GM12878 (cell line): ENCODE measurements at regions not wholly inside any gene's neighbourhood (a gene's known extent, or its start where the extent isn't known, plus 50 kb on each side); places are given as distances from the start of the nearest gene placed in this dataset.

Source experiments
- ATAC-seq: fragments of 200-7000 bp; cut with Tn5 transposase; 3 replicates; pipeline ENCODE4 v1.9.1; 2020; ENCODE audit warnings: mild to moderate bottlenecking, moderate library complexity
- BruUV-seq: library from RNA; stranded (reverse); fragments of 400-500 nt; replicated peaks from 2 replicates; lab custom pipeline; 2021; lab: Mats Ljungman, UMichigan
- CTCF ChIA-PET: fragments of 300-600 bp; sonication (Branson Sonifier 250); formaldehyde crosslinking; extraction: SDS; loops from one replicate; lab custom pipeline; 2021; ENCODE audit warnings: inconsistent platforms; lab: Yijun Ruan, JAX
- POLR2A ChIA-PET: fragments of 350-600 bp; formaldehyde crosslinking; extraction: SDS; loops from one replicate; lab custom pipeline; 2021; ENCODE audit warnings: inconsistent platforms; lab: Charles Lee
- RAD21 ChIA-PET: fragments of 300-600 bp; sonication (Branson Sonifier 250); formaldehyde crosslinking; loops from one replicate; lab custom pipeline; 2023; ENCODE audit warnings: antibody characterized with exemption; ENCODE audit not compliant: unreplicated experiment; lab: Charles Lee
- SMC1A ChIA-PET: fragments of 300-600 bp; sonication (Branson Sonifier 250); formaldehyde crosslinking; loops from one replicate; lab custom pipeline; 2023; ENCODE audit not compliant: unreplicated experiment, uncharacterized antibody; lab: Charles Lee
- DNase-seq: peaks from one replicate; pipeline ENCODE4 v3.0.0-alpha.2; 2011; ENCODE audit warnings: low read depth, low spot score
- FAIRE-seq: peaks from 3 replicates; lab custom pipeline; 2011; peaks lifted over from hg19 to GRCh38; lab: Jason Lieb, UNC
- H2AFZ ChIP-seq: 2 replicates; pipeline ENCODE4 v1.6.0; 2011; ENCODE audit warnings: low read depth, low read length, control low read depth; ENCODE audit not compliant: control insufficient read depth
- H3K27ac ChIP-seq: 2 replicates; pipeline ENCODE4 v1.5.1; 2011; ENCODE audit warnings: control low read depth; ENCODE audit not compliant: control insufficient read depth, insufficient read depth
- H3K27me3 ChIP-seq, 2 experiments: replicated peaks in 1 of 2; 2 replicates each; pipeline versions ENCODE4 v1.6.0 to v1.6.1; 2011; ENCODE audit warnings: low read length in 1 of 2; ENCODE audit not compliant: control insufficient read depth in 2 of 2, insufficient read depth in 2 of 2
- H3K36me3 ChIP-seq, 2 experiments: 2 replicates each; pipeline ENCODE4 v1.5.1; 2011; ENCODE audit warnings: low read length in 1 of 2; ENCODE audit not compliant: control insufficient read depth in 2 of 2, insufficient read depth in 2 of 2
- H3K4me1 ChIP-seq: 2 replicates; pipeline ENCODE4 v1.6.1; 2011; ENCODE audit warnings: mild to moderate bottlenecking, low read length, moderate library complexity, mixed read lengths; ENCODE audit not compliant: control insufficient read depth, insufficient read depth
- H3K4me2 ChIP-seq: 2 replicates; pipeline ENCODE4 v1.6.0; 2011; ENCODE audit warnings: control low read depth; ENCODE audit not compliant: control insufficient read depth, insufficient read depth
- H3K4me3 ChIP-seq: fragments of 200-600 bp; sonication (generic); 2 replicates; pipeline ENCODE4 v1.5.1; 2016
- H3K79me2 ChIP-seq: 2 replicates; pipeline ENCODE4 v1.6.0; 2011; ENCODE audit warnings: low read length; ENCODE audit not compliant: control insufficient read depth, insufficient read depth
- H3K9ac ChIP-seq: 2 replicates; pipeline ENCODE4 v1.8.0; 2011; ENCODE audit warnings: low read length, control low read depth, mixed read lengths; ENCODE audit not compliant: control insufficient read depth, insufficient read depth
- H3K9me3 ChIP-seq: replicated peaks from 3 replicates; pipeline ENCODE4 v1.5.1; 2011; ENCODE audit warnings: mild to moderate bottlenecking, low read length; ENCODE audit not compliant: control insufficient read depth, insufficient read depth
- H4K20me1 ChIP-seq: 2 replicates; pipeline ENCODE4 v1.6.0; 2011; ENCODE audit not compliant: control insufficient read depth, insufficient read depth
- CBX5 ChIP-seq: sonication (generic); IDR thresholded peaks from 2 replicates; pipeline ENCODE4 v1.6.1; 2016; ENCODE audit warnings: low read depth, moderate library complexity, mild to moderate bottlenecking, inconsistent platforms
- CHD2 ChIP-seq: IDR thresholded peaks from 2 replicates; pipeline ENCODE4 v1.6.1; 2011; ENCODE audit warnings: low read depth, low read length, improper control_type of control experiment, borderline replicate concordance
- EED ChIP-seq: sonication (generic); IDR thresholded peaks from 2 replicates; pipeline ENCODE4 v1.6.1; 2016; ENCODE audit warnings: antibody characterized with exemption, low read depth
- ESRRA ChIP-seq: IDR thresholded peaks from 2 replicates; pipeline ENCODE4 v1.6.1; 2012; ENCODE audit warnings: mild to moderate bottlenecking, low read length, improper control_type of control experiment
- GATAD2B ChIP-seq: fragments of 450-650 bp; conservative IDR thresholded peaks from 2 replicates; pipeline ENCODE4 v1.6.1; 2017; ENCODE audit warnings: low read depth, mild to moderate bottlenecking, moderate library complexity
- HCFC1 ChIP-seq: fragments of 150-350 bp; IDR thresholded peaks from 2 replicates; pipeline ENCODE4 v1.6.1; 2014; ENCODE audit warnings: low read length
- HDAC6 ChIP-seq: fragments of 200-600 bp; sonication (generic); IDR thresholded peaks from one replicate; pipeline ENCODE4 v1.8.0; 2017; ENCODE audit warnings: antibody characterized with exemption; ENCODE audit not compliant: unreplicated experiment
- MEF2A ChIP-seq: IDR thresholded peaks from 2 replicates; pipeline ENCODE4 v1.6.1; 2011; ENCODE audit warnings: low read depth, mild to moderate bottlenecking, low read length, moderate library complexity; ENCODE audit not compliant: insufficient read depth
- MEF2B ChIP-seq: fragments of 450-650 bp; IDR thresholded peaks from 2 replicates; pipeline ENCODE4 v1.6.1; 2018; ENCODE audit warnings: mild to moderate bottlenecking, moderate library complexity; ENCODE audit not compliant: partially characterized antibody, poor library complexity, severe bottlenecking
- NBN ChIP-seq: fragments of 450-650 bp; IDR thresholded peaks from 2 replicates; pipeline ENCODE4 v1.6.1; 2016
- RCOR1 ChIP-seq: conservative IDR thresholded peaks from 2 replicates; pipeline ENCODE4 v1.6.1; 2012; ENCODE audit warnings: low read depth, low read length, improper control_type of control experiment
- WGBS: methylation state at CpG from one replicate; pipeline ENCODE4 v1.1.6; 2016; ENCODE audit warnings: low lambda C conversion rate; ENCODE audit not compliant: insufficient replicate concordance, insufficient coverage; ENCODE audit errors: missing lambda C conversion rate; 5-methylcytosine and 5-hydroxymethylcytosine counted together
- in situ Hi-C: fragments of 300-500 bp; cut with MboI; formaldehyde crosslinking; loops from 9 replicates; pipeline ENCODE4 v1.14.3; 2018; ENCODE audit warnings: mixed read lengths
- intact Hi-C: fragments of 100-400 bp; cut with micrococcal nuclease; formaldehyde crosslinking; loops from one replicate; pipeline ENCODE4 v1.14.2; 2022; ENCODE audit not compliant: unreplicated experiment
- TF ChIP-seq, protein P1 (sequence below): fragments of 450-650 bp; conservative IDR thresholded peaks from 2 replicates; pipeline ENCODE4 v1.6.1; 2017; ENCODE audit warnings: mild to moderate bottlenecking, moderate library complexity

GRCh38 chr9:78595200-78595945 is 298.4 kb downstream of the PSAT1 start:
- ChIA-PET POLR2A (no interaction called here), SMC1A (no interaction called here)
- no peaks in the 10 kb centered on the region for H3K9me3 ChIP-seq

DNA sequence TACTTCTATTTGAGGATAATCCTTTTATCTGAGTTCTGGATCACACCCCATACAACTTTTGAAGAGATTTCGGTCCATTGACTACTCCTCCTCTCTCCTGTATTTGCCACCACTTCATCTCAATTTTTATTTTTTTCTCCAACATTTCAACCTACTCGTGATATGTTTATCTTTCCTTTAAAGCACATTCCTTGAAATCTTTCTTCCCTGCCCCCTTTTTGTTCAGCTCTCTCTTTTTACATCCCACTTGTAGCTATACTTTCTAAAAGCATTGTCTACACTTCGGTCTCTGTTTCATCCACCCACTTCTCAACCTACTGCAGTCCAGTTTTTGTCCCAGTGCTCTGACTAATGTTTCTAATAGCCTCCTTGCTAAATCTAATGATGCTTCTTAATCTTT is 299.4 kb downstream of the PSAT1 start:
- Histone ChIP-seq H3K4me2 (no peak overlapping the region), H3K9ac (no peak overlapping the region), H3K4me3 (no peak overlapping the region), H2AFZ (no peak overlapping the region), H3K36me3 (no peaks in the 10 kb centered on the region), H3K4me1 (no peaks in the 10 kb centered on the region), H3K9me3 (no peaks in the 10 kb centered on the region), H3K27ac (no peak overlapping the region), H3K79me2 (no peaks in the 10 kb centered on the region), H4K20me1 (no peaks in the 10 kb centered on the region), H3K27me3 (no peaks in the 10 kb centered on the region)
- SMC1A ChIA-PET: no interaction called here
- DNase-seq (no peak), ATAC-seq (no peak), FAIRE-seq (no peak)
- POLR2A ChIA-PET: no interaction called here
- TF ChIP-seq ESRRA: no peak
- TF ChIP-seq EED: no peak
- TF ChIP-seq, protein P1, sequence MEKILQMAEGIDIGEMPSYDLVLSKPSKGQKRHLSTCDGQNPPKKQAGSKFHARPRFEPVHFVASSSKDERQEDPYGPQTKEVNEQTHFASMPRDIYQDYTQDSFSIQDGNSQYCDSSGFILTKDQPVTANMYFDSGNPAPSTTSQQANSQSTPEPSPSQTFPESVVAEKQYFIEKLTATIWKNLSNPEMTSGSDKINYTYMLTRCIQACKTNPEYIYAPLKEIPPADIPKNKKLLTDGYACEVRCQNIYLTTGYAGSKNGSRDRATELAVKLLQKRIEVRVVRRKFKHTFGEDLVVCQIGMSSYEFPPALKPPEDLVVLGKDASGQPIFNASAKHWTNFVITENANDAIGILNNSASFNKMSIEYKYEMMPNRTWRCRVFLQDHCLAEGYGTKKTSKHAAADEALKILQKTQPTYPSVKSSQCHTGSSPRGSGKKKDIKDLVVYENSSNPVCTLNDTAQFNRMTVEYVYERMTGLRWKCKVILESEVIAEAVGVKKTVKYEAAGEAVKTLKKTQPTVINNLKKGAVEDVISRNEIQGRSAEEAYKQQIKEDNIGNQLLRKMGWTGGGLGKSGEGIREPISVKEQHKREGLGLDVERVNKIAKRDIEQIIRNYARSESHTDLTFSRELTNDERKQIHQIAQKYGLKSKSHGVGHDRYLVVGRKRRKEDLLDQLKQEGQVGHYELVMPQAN: no peak
- TF ChIP-seq NBN: no peak
- TF ChIP-seq HDAC6: no peak
- no peak for TF ChIP-seq HCFC1
- TF ChIP-seq GATAD2B: no peak
- TF ChIP-seq CBX5: no peak
- TF ChIP-seq MEF2A: no peak
- TF ChIP-seq CHD2: no peak
- WGBS: 15% methylated on average over 3 of the region's 3 CpGs
- intact Hi-C loops: no loop called here
- RAD21 ChIA-PET: no interaction called here
- no TSS peak for BruUV-seq
- in situ Hi-C loops: no loop called here
- CTCF ChIA-PET: no interaction called here

More at GRCh38 chr9:78595200-78595945, 298.4 kb downstream of the PSAT1 start:
- no peak overlapping the region for H3K27ac ChIP-seq
- no peaks in the 10 kb centered on the region for H3K4me1 ChIP-seq
- H2AFZ ChIP-seq: no peak overlapping the region
- CTCF ChIA-PET: no interaction called here
- DNase-seq (no peak), FAIRE-seq (no peak), ATAC-seq (no peak)
- intact Hi-C loops: no loop called here
- H3K9ac ChIP-seq: no peak overlapping the region
- H3K4me2 ChIP-seq: no peak overlapping the region
- H3K27me3 ChIP-seq: no peaks in the 10 kb centered on the region
- in situ Hi-C loops: no loop called here
- RAD21 ChIA-PET: no interaction called here
- WGBS: 37% methylated on average over 5 of the region's 5 CpGs
- H3K36me3 ChIP-seq: no peaks in the 10 kb centered on the region
- no peaks in the 10 kb centered on the region for H4K20me1 ChIP-seq
- no TSS peak for BruUV-seq
- no peaks in the 10 kb centered on the region for H3K79me2 ChIP-seq
- TF ChIP-seq RCOR1 (no peak), MEF2B (no peak)
- TF ChIP-seq, all 136 proteins: peak for 0
- no peak overlapping the region for H3K4me3 ChIP-seq
